ENCODE measurements at regions not wholly inside any gene's neighbourhood (a gene's known extent, or its start where the extent isn't known, plus 50 kb on each side); places are given as distances from the start of the nearest gene placed in this dataset.

DNA sequence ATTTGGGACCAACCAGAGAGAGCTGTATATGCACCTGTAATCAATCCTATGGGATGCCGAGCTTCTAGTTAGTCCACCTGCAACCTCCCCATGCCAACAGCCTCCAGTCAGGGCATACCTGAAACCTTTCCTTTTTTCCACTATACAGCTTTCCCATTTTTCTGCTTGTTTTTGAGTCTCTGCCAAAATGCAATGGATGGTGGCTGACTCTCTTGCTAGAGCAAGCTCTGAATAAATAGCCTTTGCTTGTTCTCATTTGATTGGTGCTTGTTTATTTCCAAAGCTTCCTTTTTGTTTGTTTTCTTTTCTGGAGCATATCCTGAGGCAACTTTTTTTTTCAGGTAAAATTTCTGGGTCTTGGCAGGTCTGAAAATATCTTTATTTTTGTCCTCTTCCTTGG, 58.0 kb upstream of the PLET1 start:
- TF ChIP-seq, protein P1, sequence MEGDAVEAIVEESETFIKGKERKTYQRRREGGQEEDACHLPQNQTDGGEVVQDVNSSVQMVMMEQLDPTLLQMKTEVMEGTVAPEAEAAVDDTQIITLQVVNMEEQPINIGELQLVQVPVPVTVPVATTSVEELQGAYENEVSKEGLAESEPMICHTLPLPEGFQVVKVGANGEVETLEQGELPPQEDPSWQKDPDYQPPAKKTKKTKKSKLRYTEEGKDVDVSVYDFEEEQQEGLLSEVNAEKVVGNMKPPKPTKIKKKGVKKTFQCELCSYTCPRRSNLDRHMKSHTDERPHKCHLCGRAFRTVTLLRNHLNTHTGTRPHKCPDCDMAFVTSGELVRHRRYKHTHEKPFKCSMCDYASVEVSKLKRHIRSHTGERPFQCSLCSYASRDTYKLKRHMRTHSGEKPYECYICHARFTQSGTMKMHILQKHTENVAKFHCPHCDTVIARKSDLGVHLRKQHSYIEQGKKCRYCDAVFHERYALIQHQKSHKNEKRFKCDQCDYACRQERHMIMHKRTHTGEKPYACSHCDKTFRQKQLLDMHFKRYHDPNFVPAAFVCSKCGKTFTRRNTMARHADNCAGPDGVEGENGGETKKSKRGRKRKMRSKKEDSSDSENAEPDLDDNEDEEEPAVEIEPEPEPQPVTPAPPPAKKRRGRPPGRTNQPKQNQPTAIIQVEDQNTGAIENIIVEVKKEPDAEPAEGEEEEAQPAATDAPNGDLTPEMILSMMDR (IDR thresholded peaks at IDR 0.05), result no peak
- peaks cover 18 to 41% of the 10 kb centered on the region in 2 donors for H3K4me1 ChIP-seq (ENCODE audit: control insufficient read depth in 1 of 2, low read depth in 2 of 2)
- ATAC-seq (ENCODE audit: insufficient number of reproducible peaks, low FRiP score, low read depth), result no peak
- H3K27me3 ChIP-seq (replicated peaks; ENCODE audit: insufficient read depth), result no peaks in the 10 kb centered on the region
- no peak overlapping the region for H3K4me3 ChIP-seq
- no peaks in the 10 kb centered on the region for H3K36me3 ChIP-seq
- peak overlapping the region; percentile 9 to 51 for H3K27ac ChIP-seq
- H3K9me3 ChIP-seq, result no peaks in the 10 kb centered on the region
- DNase-seq (ENCODE audit: low spot score), result no peak

DNA sequence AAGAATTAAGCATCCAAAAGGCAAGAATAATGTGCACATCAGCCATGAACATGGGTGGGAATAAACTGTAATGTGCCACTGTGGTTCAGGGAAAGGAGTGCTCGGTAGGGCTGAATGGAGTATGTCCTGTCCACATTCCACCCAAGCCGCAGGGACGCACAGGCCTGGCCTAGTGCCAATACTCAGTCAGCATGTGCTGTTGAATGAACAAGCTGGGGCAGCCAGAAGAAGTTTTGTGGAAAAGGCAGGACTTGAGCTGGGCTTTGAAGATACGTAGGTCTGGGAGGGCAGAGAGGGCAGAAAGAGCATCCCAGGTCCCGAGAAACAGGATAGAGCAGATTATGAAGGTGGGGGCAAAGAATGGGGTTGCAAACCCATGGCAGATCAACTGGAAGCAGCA, 60.0 kb upstream of the PLET1 start:
- ATAC-seq (ENCODE audit: insufficient number of reproducible peaks, low FRiP score, low read depth), result no peak
- DNase-seq (ENCODE audit: low spot score), result peak; percentile 51
- no peak overlapping the region for H3K27ac ChIP-seq
- H3K27me3 ChIP-seq (replicated peaks; ENCODE audit: insufficient read depth), result no peaks in the 10 kb centered on the region
- H3K36me3 ChIP-seq, result no peaks in the 10 kb centered on the region
- H3K4me3 ChIP-seq, result no peak overlapping the region
- TF ChIP-seq, protein P1 (IDR thresholded peaks at IDR 0.05), result no peak
- H3K4me1 ChIP-seq (ENCODE audit: control insufficient read depth in 1 of 2, low read depth in 2 of 2), result peaks cover 11 to 38% of the 10 kb centered on the region in 2 donors
- H3K9me3 ChIP-seq, result no peaks in the 10 kb centered on the region

DNA sequence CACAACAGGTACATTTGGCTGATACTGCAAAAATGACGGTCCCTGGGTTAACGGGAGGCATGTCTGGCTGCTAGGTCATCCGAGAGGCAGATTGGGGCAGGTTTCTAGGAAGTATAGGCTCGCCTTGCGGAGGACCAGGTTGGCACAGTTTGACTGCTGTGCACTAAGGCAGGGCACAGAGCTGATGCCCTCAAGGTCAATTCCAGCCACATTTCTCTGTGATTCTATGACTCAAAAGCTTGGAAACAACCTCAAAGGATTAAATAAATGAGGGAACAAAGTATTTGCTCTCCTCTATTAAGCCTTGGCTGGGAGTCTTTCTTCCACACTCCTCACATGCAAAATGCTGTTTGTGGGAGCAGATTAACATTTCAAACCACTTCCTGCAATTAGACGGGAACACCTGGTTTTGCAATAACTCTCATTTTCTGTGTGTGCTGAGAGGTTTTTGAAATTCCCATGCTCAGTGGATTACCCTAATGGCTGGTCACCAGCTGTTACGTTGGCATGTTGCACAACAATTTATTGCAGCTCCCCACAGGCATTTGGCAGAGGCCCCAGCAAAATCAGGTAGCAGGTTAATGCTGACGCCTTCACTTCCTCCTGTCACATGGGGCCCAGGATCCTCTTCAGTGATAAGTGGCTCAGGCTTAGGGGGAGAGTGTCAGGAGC, 61.0 kb upstream of the PLET1 start:
- no peaks in the 10 kb centered on the region for H3K9me3 ChIP-seq
- no peaks in the 10 kb centered on the region for H3K36me3 ChIP-seq
- no peak overlapping the region for H3K4me3 ChIP-seq
- no peak for DNase-seq (ENCODE audit: low spot score)
- H3K27ac ChIP-seq, result no peak overlapping the region
- no peak for ATAC-seq (ENCODE audit: insufficient number of reproducible peaks, low FRiP score, low read depth)
- peaks cover 4 to 29% of the 10 kb centered on the region in 2 donors for H3K4me1 ChIP-seq (ENCODE audit: control insufficient read depth in 1 of 2, low read depth in 2 of 2)
- TF ChIP-seq, protein P1 (IDR thresholded peaks at IDR 0.05), result no peak
- no peaks in the 10 kb centered on the region for H3K27me3 ChIP-seq (replicated peaks; ENCODE audit: insufficient read depth)

DNA sequence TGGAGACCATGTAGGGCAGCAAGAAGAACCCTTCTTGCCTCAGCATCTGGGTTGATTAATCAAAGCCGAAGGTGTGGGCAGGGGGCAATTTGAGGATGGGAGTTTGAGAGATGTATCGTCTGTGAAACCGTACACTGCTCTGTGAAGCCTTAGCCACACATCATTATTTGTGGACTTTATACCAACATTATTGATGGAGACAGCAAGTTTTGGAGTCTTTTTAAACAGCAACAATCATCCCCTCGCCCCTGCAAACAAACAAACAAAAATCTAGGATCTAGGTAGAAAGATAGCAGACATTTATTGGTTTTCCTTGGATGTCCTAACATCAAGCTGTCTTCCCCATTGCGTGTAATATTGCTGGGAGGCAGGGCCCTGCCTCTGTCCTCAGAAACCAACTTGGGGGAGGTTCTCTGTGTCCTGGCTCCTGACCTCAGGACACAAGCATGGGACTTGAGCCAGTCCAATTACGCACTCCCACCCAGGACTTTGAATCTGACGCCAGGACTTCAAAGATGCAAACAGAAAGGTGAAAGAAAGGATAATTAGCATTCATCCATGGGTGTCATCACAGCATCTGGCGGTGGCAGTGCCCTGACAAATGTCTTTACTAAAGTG, 61.6 kb upstream of the PLET1 start:
- peaks cover 4 to 29% of the 10 kb centered on the region in 2 donors for H3K4me1 ChIP-seq (ENCODE audit: control insufficient read depth in 1 of 2, low read depth in 2 of 2)
- ATAC-seq (ENCODE audit: insufficient number of reproducible peaks, low FRiP score, low read depth) (no peak), DNase-seq (ENCODE audit: low spot score) (no peak)
- H3K9me3 ChIP-seq, result no peaks in the 10 kb centered on the region
- H3K27me3 ChIP-seq (replicated peaks; ENCODE audit: insufficient read depth), result no peaks in the 10 kb centered on the region
- H3K36me3 ChIP-seq, result no peaks in the 10 kb centered on the region
- H3K27ac ChIP-seq, result no peak overlapping the region
- H3K4me3 ChIP-seq, result no peak overlapping the region
- TF ChIP-seq, protein P1 (IDR thresholded peaks at IDR 0.05), result no peak

DNA sequence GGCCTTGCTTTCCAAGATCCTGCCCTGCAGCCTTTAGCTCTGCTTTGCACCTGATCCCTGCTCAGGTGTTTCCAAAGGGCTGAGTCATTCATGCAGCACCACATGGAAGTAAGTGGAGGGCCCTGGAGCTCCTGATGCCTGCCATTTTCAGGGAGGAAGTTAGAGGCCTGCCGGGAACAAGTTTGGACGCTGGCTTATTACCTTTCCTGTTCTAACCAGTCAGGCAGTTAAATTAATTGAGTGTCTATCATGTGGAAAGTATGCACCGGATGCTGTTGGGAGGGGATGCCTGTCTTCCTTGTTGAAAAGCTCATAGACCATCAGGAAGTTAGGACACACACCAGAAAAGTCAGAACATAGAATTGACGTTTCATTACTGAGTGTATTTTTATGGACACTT, 73.7 kb upstream of the PLET1 start:
- TF ChIP-seq, protein P1 (IDR thresholded peaks at IDR 0.05), result no peak
- ATAC-seq (ENCODE audit: insufficient number of reproducible peaks, low FRiP score, low read depth) (no peak), DNase-seq (ENCODE audit: low spot score) (no peak)
- H3K4me1 ChIP-seq (ENCODE audit: control insufficient read depth in 1 of 2, low read depth in 2 of 2), result no peaks in the 10 kb centered on the region
- H3K4me3 ChIP-seq, result no peak overlapping the region
- no peak overlapping the region for H3K27ac ChIP-seq
- H3K36me3 ChIP-seq, result no peaks in the 10 kb centered on the region
- no peaks in the 10 kb centered on the region for H3K27me3 ChIP-seq (replicated peaks; ENCODE audit: insufficient read depth)
- no peaks in the 10 kb centered on the region for H3K9me3 ChIP-seq
